ENCODE measurements at regions not wholly inside any gene's neighbourhood (a gene's known extent, or its start where the extent isn't known, plus 50 kb on each side); places are given as distances from the start of the nearest gene placed in this dataset.

DNA sequence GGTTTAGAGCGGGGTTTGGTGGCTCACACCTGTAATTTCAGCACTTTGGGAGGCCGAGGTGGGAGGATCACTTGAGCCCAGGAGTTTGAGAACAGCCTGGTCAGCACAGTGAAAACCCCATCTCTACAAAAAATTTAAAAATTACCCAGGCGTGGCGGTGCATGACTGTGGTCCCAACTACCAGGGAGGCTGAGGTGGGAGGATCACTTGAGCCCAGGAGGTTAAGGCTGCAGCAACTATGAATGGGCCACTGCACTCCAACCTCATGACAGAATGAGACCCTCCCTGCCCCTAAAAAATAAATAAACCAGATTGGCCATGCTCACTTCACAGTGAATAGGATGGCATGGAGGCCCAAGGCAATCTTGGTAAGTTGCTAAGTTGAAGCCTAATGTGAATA is 168.9 kb downstream of the RHOU start:
- no peak overlapping the region for H3K4me3 ChIP-seq (ENCODE audit: low read depth, low read length)
- no peak for TF ChIP-seq CTCF (IDR thresholded peaks at IDR 0.05; ENCODE audit: control insufficient read depth, extremely low read depth, insufficient read depth)
- no peak for DNase-seq (ENCODE audit: low read depth)

GRCh38 chr1:228905701-228906101 is 170.4 kb downstream of the RHOU start:
- no peak overlapping the region for H3K4me3 ChIP-seq (ENCODE audit: low read depth, low read length)
- DNase-seq (ENCODE audit: low read depth) = no peak
- no peak for TF ChIP-seq CTCF (IDR thresholded peaks at IDR 0.05; ENCODE audit: control insufficient read depth, extremely low read depth, insufficient read depth)

GRCh38 chr1:228906223-228906860 is 171.1 kb downstream of the RHOU start:
- no peak for DNase-seq (ENCODE audit: low read depth)

DNA sequence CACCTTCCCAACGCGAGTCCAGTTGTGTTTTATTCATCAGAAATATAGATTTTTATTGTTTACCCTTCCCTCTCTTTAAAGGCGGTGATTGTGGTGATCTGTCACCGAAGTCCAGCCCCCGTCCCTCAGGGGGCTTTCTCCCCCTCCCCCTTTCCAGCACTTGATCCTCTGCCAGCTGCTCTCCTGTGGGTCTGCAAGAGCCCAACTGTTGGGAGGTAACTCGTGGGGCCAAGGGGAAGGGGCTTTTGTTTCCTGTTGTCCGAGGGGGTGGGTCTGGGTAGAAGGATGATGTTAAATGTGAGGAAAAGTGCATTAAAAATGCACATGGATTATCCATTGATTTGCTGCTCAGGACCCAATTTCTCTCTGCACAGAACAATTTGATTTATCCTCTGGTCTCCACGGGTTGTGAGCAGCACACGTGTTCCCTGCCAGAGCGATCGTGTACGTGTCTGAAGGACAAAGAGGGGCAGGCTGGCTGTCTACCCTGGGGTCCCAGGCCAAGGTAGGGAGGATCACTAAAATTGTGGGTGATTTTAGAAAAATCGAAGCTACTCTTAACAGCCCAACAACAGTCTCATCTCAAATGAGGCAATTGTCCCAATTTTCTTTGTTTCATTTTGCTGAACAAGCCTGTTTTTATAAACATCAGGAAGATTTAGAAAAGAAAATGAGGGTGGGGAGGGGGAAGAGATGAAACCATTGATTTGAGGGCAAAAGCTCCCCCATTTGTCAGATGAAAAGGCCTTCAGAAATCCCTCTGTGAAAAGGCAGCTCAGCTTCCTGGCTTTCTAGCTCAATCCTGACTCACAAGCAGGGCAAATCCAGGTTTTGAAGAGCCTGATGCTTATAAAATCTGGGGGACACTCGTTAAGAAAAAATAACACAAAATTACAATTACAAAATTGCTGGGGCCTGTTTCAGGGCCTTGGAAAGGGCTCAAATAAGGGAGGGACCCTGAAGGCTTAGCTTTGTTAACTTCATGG is 176.2 kb downstream of the RHOU start:
- H3K4me3 ChIP-seq (ENCODE audit: low read depth, low read length) = no peak overlapping the region
- DNase-seq (ENCODE audit: low read depth) = no peak
- no peak for TF ChIP-seq CTCF (IDR thresholded peaks at IDR 0.05; ENCODE audit: control insufficient read depth, extremely low read depth, insufficient read depth)

More at GRCh38 chr1:228906223-228906860, 171.1 kb downstream of the RHOU start:
- TF ChIP-seq CTCF (IDR thresholded peaks at IDR 0.05; ENCODE audit: control insufficient read depth, extremely low read depth, insufficient read depth) = no peak
- no peak overlapping the region for H3K4me3 ChIP-seq (ENCODE audit: low read depth, low read length)

- DNase-seq (ENCODE audit: low read depth) = no peak
- no peak overlapping the region for H3K4me3 ChIP-seq (ENCODE audit: low read depth, low read length)
- no peak for TF ChIP-seq CTCF (IDR thresholded peaks at IDR 0.05; ENCODE audit: control insufficient read depth, extremely low read depth, insufficient read depth)
These were observed 178.5 kb downstream of the RHOU start for GRCh38 chr1:228913626-228914414.

- DNase-seq (ENCODE audit: low read depth) = no peak
- no peak overlapping the region for H3K4me3 ChIP-seq (ENCODE audit: low read depth, low read length)
- TF ChIP-seq CTCF (IDR thresholded peaks at IDR 0.05; ENCODE audit: control insufficient read depth, extremely low read depth, insufficient read depth) = no peak
These were observed 179.4 kb downstream of the RHOU start for GRCh38 chr1:228914700-228915099.
